AG04449 (cell line): ENCODE measurements at regions not wholly inside any gene's neighbourhood (a gene's known extent, or its start where the extent isn't known, plus 50 kb on each side); places are given as distances from the start of the nearest gene placed in this dataset.
"Not testable (repeated sequence)": the region's sequence is repeated elsewhere in the genome, so short reads cannot be mapped to it uniquely, and the experiment has no call there.

Source experiments
- CTCF ChIA-PET: fragments of 350-600 bp; formaldehyde crosslinking; extraction: SDS; loops from one replicate; lab custom pipeline; 2021; ENCODE audit warnings: antibody characterized with exemption; lab: Yijun Ruan, JAX
- POLR2A ChIA-PET: fragments of 400-600, 350-600 bp; formaldehyde crosslinking; extraction: SDS; loops from one replicate; lab custom pipeline; 2020; ENCODE audit warnings: antibody characterized with exemption, inconsistent platforms; lab: Yijun Ruan, JAX
- DNase-seq: peaks from one replicate; pipeline ENCODE4 v3.0.0-alpha.2; 2010; ENCODE audit warnings: low read depth, low spot score
- H3K4me3 ChIP-seq: 2 replicates; pipeline ENCODE4 v1.5.1; 2011; ENCODE audit warnings: low read depth, mild to moderate bottlenecking, control low read depth, low read length
- TF ChIP-seq, protein P1 (sequence below): IDR thresholded peaks from one replicate; pipeline ENCODE4 v1.5.1; 2011; ENCODE audit warnings: mild to moderate bottlenecking, moderate library complexity, low read length, control low read depth, inconsistent platforms; ENCODE audit not compliant: insufficient read depth; ENCODE audit errors: missing control alignments

- H3K4me3 ChIP-seq: no peak overlapping the region
- POLR2A ChIA-PET: no interaction called here
- DNase-seq: no peak
- TF ChIP-seq, protein P1, sequence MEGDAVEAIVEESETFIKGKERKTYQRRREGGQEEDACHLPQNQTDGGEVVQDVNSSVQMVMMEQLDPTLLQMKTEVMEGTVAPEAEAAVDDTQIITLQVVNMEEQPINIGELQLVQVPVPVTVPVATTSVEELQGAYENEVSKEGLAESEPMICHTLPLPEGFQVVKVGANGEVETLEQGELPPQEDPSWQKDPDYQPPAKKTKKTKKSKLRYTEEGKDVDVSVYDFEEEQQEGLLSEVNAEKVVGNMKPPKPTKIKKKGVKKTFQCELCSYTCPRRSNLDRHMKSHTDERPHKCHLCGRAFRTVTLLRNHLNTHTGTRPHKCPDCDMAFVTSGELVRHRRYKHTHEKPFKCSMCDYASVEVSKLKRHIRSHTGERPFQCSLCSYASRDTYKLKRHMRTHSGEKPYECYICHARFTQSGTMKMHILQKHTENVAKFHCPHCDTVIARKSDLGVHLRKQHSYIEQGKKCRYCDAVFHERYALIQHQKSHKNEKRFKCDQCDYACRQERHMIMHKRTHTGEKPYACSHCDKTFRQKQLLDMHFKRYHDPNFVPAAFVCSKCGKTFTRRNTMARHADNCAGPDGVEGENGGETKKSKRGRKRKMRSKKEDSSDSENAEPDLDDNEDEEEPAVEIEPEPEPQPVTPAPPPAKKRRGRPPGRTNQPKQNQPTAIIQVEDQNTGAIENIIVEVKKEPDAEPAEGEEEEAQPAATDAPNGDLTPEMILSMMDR: no peak
- CTCF ChIA-PET: no interaction called here
Measured at GRCh38 chr6:48377115-48377514, 266.1 kb upstream of the PTCHD4 start.

DNA sequence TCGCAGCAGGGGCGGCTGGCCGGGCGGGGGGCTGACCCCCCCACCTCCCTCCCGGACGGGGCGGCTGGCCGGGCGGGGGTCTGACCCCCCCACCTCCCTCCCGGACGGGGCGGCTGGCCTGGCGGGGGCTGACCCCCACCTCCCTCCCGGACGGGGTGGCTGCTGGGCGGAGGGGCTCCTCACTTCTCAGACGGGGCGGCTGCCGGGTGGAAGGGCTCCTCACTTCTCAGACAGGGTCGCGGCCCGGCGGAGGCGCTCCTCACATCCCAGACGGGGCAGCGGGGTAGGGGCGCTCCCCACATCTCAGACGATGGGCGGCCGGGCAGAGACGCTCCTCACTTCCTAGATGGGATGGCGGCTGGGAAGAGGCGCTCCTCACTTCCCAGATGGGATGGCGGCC is 260.2 kb upstream of the PTCHD4 start:
- CTCF ChIA-PET, H3K4me3 ChIP-seq, DNase-seq, POLR2A ChIA-PET: not testable (repeated sequence)

GRCh38 chr6:48369100-48369499 is 258.1 kb upstream of the PTCHD4 start:
- POLR2A ChIA-PET: no interaction called here
- H3K4me3 ChIP-seq: no peak overlapping the region
- CTCF ChIA-PET: no interaction called here
- TF ChIP-seq, protein P1: no peak
- no peak for DNase-seq

DNA sequence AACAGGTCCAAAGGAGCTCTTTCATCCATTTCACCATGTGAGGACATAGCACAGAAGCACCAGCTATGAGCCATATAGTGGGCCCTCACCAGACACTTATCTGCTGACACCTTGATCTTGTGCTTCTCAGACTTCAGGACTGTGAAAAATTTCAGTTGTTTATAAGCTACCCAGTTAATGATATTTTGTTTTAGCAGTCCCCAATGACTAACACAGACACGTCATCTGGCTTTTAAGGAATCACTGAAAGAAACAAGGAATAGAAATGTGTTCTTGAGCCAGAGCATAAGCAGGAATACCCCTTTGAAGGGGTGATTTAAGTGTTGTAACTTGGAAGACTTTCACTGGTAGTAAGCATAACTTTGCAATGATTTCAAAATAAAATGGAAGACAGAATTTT is 214.7 kb upstream of the PTCHD4 start:
- H3K4me3 ChIP-seq: no peak overlapping the region
- TF ChIP-seq, protein P1: no peak
- POLR2A ChIA-PET: no interaction called here
- CTCF ChIA-PET: no interaction called here
- DNase-seq: no peak

GRCh38 chr6:48318670-48319069 is 207.7 kb upstream of the PTCHD4 start:
- ChIA-PET CTCF (no interaction called here), POLR2A (no interaction called here)
- TF ChIP-seq, protein P1: no peak
- no peak overlapping the region for H3K4me3 ChIP-seq
- no peak for DNase-seq

GRCh38 chr6:48315915-48316314 is 204.9 kb upstream of the PTCHD4 start:
- POLR2A ChIA-PET: no interaction called here
- H3K4me3 ChIP-seq: no peak overlapping the region
- DNase-seq: no peak
- TF ChIP-seq, protein P1: no peak
- CTCF ChIA-PET: no interaction called here

- no peak for DNase-seq
- no peak overlapping the region for H3K4me3 ChIP-seq
- TF ChIP-seq, protein P1: no peak
- ChIA-PET CTCF (no interaction called here), POLR2A (no interaction called here)
Measured at GRCh38 chr6:48315051-48315719, 204.2 kb upstream of the PTCHD4 start.
